HG02970 (cell line): ENCODE measurements at regions not wholly inside any gene's neighbourhood (a gene's known extent, or its start where the extent isn't known, plus 50 kb on each side); places are given as distances from the start of the nearest gene placed in this dataset.

Source experiments
- ATAC-seq: cut with Tn5 transposase; IDR thresholded peaks from one replicate; pipeline ENCODE4 v1.9.1; 2021; ENCODE audit warnings: mild to moderate bottlenecking, moderate library complexity, moderate number of reproducible peaks; ENCODE audit not compliant: unreplicated experiment, low FRiP score

DNA sequence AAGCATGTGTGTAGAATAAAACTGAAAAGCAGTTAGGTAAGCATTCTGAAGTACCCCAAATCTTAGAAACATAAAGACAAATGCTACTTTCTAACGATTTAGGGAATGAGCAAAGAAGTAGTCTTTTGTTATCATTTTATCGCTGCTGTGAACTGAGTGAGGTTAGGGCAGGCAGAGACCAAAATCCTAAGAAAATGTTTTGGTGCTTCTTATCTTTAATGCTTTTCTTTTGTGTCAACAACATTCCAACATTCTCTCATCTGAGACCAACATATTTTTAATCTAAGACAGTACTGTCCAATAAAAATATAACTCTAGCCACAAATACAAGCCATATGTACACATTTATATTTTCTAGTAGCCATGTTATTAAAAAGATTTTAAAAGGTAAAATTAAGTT, 789.4 kb upstream of the PIK3C3 start:
- no peak for ATAC-seq

DNA sequence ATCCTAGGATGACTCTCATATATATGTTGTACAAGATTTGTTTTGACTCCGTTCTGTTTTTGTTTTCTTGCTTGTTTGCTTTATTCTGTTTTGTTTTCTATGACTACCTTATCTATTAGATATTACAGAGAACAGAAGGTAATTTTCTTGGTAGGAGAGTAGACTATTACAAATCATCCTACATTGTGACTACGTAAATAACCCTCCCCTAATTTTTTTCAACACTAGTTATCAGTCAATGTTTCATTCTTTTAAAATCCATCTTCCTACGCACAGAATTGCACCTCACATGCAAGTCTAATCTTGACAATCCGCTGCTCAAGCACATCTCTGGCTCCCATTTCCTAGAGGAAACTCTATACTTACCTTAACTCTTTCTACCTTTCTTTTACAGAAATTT, 792.3 kb upstream of the PIK3C3 start:
- no peak for ATAC-seq

DNA sequence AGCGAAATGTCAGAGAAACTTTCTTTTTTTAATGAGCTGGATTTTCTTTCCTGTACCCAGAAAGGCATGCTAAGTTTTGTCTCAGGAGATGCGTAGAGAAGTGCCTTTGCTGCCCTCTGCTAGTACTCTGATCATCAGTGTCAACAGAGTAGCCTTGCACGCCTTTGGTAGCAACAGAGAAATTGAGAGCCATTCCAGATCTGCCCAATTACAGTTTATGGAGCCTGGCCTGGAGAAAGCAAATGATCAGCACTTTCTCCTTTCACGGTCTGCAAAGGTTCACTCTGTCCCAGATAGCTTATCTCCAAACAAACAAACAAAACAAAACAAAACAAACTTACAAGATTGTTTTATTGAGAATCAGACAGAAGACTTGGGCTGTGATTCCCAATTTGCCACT, 792.8 kb upstream of the PIK3C3 start:
- no peak for ATAC-seq

DNA sequence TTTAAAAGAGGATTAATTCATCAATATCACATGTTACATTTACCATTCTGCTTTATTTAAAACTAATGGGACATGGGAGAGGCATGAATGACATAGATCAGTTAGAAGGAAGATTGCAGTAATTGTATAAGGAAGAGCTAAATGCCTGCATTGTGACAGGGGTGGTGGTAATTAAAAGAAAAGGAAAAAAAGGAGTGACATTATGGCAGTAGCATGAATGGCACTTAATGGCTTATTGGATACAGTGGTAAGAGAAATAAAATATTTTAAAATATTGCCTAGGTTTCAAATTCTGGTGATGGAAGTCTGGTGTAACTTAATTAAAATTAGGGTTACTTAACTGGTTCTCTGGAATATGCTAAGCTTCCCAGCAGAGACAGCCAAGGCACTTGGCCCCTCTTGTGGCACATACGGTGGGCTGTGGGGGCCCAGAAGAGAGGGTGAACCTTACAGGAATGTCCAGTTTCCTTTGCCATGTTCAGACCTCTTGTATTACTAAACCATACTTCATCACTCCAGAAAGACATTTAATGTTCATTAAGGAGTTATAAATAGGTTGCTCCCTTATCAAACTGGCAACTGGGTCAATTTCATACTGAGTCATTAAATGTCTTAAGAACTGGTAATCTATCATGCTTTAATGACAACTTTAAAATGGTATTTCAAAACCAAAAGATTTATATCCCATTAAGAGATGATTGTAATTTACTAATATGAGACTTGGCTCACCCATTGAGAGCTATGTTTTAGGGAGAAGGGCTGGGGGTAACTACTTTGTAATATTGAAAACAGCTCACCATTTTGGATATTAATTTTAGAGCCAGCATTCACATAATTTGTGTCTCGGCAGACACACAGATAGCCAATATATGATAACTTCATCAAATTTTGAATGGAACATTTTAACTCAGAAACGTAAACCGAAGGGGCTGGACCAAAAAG, 798.9 kb upstream of the PIK3C3 start:
- ATAC-seq: no peak

DNA sequence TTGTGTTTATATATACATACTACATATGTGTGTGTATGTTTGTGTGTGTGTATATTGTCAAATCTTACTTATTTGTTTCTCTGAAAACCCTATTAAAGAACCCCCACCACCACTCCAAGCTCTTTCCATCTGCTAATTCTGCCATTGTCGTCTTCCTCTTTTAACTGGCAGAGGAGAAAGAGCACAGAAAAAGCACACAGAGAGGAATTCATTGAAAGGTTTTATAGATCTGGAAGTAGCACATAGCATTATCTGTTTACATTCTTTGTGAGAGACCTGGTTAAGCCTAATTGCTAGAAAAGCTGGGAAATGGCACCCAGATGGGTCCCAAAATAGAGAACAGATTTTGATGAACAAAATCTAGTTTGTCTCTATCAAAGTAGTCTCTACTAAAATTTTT, 800.0 kb upstream of the PIK3C3 start:
- no peak for ATAC-seq

- no peak for ATAC-seq
Observed at GRCh38 chr18:41153871-41154270, 801.2 kb upstream of the PIK3C3 start.

GRCh38 chr18:41150316-41150715, 804.7 kb upstream of the PIK3C3 start:
- no peak for ATAC-seq

DNA sequence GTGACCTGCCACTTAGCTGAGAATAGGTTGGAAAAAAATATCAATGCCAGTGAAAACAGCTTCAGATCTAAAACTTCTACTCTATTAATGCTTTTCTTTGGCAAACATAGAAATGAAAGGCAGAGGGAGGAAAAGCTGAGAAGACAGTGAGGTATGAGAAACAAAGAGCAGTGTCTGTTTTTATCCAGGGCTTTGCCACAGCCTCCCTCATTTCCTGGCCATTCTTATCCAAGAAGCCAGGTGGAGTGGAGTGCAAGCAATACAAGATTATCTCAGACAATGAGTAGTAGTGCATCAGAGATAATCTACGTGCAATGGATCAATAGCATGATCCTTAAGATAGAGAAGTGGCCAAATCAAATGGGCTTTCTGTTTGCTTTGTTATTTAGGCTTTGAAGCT, 808.7 kb upstream of the PIK3C3 start:
- no peak for ATAC-seq

GRCh38 chr18:41145516-41145915, 809.5 kb upstream of the PIK3C3 start:
- no peak for ATAC-seq

- ATAC-seq: no peak
Observed at GRCh38 chr18:41144441-41144840, 810.6 kb upstream of the PIK3C3 start.

DNA sequence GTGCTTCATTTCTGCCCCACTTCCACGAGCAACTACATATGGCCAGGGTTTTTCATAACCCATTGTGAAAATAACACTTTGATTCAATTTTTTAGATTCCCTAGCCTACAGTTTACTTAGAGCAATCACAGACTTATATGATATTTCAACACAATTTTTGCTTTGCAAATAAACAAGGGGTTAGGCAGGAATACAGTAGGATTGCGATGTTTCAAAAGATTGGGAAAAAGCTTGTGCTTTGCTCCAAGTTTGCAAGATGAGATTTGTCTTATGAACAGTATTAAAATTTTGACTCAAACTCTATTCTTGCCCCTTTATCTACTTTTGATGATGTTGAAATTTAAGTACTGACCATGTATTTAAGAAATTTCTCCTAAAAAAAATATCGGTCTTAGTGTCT, 814.5 kb upstream of the PIK3C3 start:
- ATAC-seq: no peak

DNA sequence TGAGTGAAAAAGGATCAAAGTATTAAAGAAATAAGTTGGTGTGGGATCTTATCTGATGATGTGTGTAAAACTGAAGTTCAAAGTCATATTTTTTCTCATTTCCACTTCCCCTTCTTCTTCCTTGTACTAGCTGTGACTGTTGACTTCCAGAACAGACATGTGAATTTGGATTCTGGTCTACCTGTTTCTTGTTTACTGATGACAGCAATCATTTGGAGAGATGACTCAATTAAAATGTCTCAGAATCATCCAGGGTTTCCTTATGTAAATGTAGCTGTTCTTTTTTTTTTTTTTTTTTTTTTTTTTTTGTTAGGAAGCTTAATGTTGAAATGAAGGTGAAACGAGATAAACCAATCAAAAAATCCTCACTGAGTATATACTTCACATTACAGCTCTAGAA, 819.9 kb upstream of the PIK3C3 start:
- no peak for ATAC-seq

GRCh38 chr18:41134426-41134825, 820.6 kb upstream of the PIK3C3 start:
- no peak for ATAC-seq

- ATAC-seq: no peak
Observed at GRCh38 chr18:41131050-41131449, 824.0 kb upstream of the PIK3C3 start.

DNA sequence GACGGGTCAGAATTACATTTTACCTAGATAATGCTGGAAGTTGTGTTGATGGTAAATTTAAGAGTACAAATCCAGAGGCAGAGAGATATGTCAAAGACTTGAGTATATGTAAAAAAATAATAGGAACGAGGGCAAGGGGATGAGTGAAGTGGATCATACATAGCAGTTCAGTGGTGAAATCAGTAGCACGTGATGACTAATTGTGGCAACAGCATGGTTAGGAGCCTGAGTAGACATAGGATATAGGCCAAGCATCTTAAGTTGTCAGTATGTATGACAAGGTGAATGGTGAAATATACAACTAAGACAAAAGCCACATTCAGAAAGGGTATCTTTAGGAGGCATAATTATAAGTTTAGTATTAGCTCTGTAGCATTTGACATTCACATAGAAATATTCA, 826.5 kb upstream of the PIK3C3 start:
- no peak for ATAC-seq

DNA sequence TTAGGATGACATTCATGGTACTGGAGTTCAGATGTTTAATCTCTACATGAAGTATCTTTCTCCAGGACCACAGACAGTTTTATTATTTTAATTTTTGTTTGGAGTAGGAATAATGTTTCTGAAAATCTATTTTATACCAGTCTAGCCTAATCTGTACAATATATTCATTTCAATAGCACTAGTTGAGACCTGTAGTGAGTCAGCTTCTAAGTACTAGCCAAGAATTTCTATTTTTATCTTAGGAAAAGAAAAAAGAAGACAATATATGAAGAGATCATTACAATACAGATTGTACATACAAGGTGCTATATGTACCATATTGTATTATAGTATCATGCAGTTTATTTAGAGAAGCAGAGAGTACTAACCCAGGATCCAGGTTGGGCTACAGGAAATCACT, 826.9 kb upstream of the PIK3C3 start:
- no peak for ATAC-seq

- no peak for ATAC-seq
Observed at GRCh38 chr18:41126541-41127235, 828.3 kb upstream of the PIK3C3 start.

GRCh38 chr18:41121116-41121826, 833.8 kb upstream of the PIK3C3 start:
- no peak for ATAC-seq

- no peak for ATAC-seq
Observed at GRCh38 chr18:41119031-41119430, 836.0 kb upstream of the PIK3C3 start.

DNA sequence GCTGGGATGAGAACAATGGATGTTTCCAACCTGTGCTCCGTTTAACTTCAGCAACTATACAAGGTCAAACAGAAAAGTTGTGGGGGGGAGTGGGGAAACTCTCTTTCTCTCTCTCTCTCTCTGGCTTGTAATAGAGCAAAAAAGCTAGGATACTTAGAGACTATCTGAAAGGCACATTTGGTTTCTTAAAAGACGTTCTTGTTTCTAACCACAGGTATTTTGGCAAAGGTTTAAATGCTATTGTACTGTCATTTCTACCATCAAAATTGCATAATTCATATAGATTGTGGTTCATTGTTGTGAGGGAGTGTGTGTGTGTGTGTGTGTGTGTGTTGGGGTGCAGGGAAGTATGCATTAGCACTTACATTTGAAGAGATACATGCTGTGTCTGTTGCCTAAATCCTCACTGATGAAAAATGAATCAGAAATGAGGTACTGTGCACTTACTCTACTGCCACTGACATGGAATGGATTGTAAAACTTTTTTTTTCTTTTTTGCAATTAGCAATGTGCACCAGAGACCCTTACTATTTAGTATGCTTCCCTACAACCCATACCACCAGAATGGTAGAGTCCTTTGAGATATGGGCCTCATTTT, 841.0 kb upstream of the PIK3C3 start:
- no peak for ATAC-seq

- ATAC-seq: no peak
Observed at GRCh38 chr18:41099451-41099850, 855.6 kb upstream of the PIK3C3 start.
